Heart left ventricle (tissue), 13 donors: ENCODE measurements at regions not wholly inside any gene's neighbourhood (a gene's known extent, or its start where the extent isn't known, plus 50 kb on each side); places are given as distances from the start of the nearest gene placed in this dataset.

Experiments
- CTCF ChIP-seq, 12 donors: fragments of 200-600 bp; sonication (generic) in 4 of 12; IDR thresholded peaks; one replicate each; pipeline versions ENCODE4 v1.5.0 to v1.8.0; 2018 to 2022; ENCODE audit warnings: antibody characterized with exemption in 12 of 12, mild to moderate bottlenecking in 5 of 12
- POLR2A ChIP-seq, 2 donors: fragments of 450-650 bp; IDR thresholded peaks; one replicate each; pipeline ENCODE4 v1.6.1; 2017; ENCODE audit warnings: antibody characterized with exemption in 2 of 2, mild to moderate bottlenecking in 2 of 2, moderate library complexity in 2 of 2
- donor health status: ischemic (EF 13 %, LVEDD 7.1; RV severe dilation, severe dysfunction).
- donor health status: DM: no; HTN: yes; CAD: no.
- donor health status: DM: no; HTN: no; CAD: no.
- donor health status: ischemic (EF 25% LVEDD 6.9; RV normal size, moderate dysfunction).
- donor health status: ischemic (EF 25% LVEDD 5.7; RV mildly dilated, moderate dysfunction).
- donor health status: ischemic (EF 35%, LVEDD 5.7; RV mildly dilated, moderate dysfunction).
- donor health status: nonischemic (EF 11% LVEDD 7.7; RV severe dilation, severe dysfunction).
- donor health status: DM: yes; HTN: yes; CAD: no.
- donor health status: PGD.
- donor health status: ischemic (EF 29% LVEDD 5.4; RV normal size, mild dysfunction).
- donor health status: nonischemic (EF 23%, LVEDD 6.1; RV moderate dilation, normal function).

- TF ChIP-seq POLR2A (IDR thresholded peaks at IDR 0.05) (no peak), CTCF (IDR thresholded peaks at IDR 0.05) (no peak)
Measured at GRCh38 chr21:14742119-14742518, 196.0 kb upstream of the SAMSN1 start.
